ENCODE measurements at regions not wholly inside any gene's neighbourhood (a gene's known extent, or its start where the extent isn't known, plus 50 kb on each side); places are given as distances from the start of the nearest gene placed in this dataset.

DNA sequence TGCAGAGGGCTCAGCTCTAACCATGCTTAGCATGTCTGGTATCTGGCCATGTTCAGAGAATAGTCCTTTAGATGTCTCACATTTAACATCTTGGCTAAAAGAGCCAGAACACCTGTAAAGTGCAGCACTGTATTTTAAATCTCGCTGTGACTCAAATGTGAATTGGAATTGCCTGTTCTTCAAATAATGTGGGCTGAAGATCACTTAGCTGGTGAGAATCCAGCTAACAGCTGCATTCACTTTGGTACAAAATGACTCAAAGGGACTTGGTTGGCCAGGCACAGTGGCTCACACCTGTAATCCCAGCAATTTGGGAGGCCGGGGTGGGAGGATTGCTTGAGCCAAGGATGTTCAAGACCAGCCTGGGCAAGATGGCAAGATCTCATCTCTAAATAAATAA is 63.5 kb upstream of the PLAC8 start:
- WGBS, 3 donors: 48 to 68% (median 53%) methylated on average over 2 of the region's 2 CpGs
- no peak for FAIRE-seq

DNA sequence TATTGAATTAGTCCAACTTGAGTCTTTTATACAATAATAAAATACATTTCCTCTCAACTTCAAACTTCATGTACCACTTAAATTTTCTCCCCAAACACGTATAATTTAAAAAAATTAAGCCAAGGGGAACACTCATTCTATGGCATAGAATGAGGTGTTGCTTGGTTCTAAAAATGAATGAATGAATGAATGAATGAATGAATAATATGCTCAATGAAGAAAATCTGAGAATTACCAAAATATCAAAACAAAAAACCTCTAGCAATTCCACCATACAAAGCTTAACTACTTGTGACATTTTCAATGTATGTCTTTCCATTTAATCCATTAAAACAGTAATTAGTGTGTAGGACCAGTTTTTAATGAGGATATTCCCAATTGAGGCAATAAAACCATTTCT is 62.7 kb upstream of the PLAC8 start:
- DNase-seq (no peak), FAIRE-seq (no peak)
- Histone ChIP-seq H3K27me3 (ENCODE audit: control insufficient read depth in 3 of 3, insufficient read depth in 3 of 3, low read length in 3 of 3) (no peaks in the 10 kb centered on the region), H3K36me3 (ENCODE audit: control insufficient read depth in 3 of 3, insufficient read depth in 2 of 3, low read depth in 1 of 3, low read length in 3 of 3) (no peaks in the 10 kb centered on the region), H3K4me3 (ENCODE audit: low read depth in 1 of 3, low read length in 3 of 3) (no peak overlapping the region), H3K9me3 (ENCODE audit: control insufficient read depth in 2 of 2, insufficient read depth in 1 of 2, low read depth in 1 of 2, low read length in 1 of 2) (no peaks in the 10 kb centered on the region), H3K4me1 (ENCODE audit: control insufficient read depth in 3 of 3, insufficient read depth in 2 of 3, low read depth in 1 of 3, low read length in 2 of 3) (no peaks in the 10 kb centered on the region), H3K27ac (ENCODE audit: low read depth in 1 of 3, low read length in 2 of 3) (no peak overlapping the region)
- WGBS, 3 donors: 0% methylated on average over 1 of the region's 1 CpG

More for the DNA sequence above, 63.5 kb upstream of the PLAC8 start:
- H3K4me3 ChIP-seq (ENCODE audit: low read depth in 1 of 3, low read length in 3 of 3): no peak overlapping the region
- H3K9me3 ChIP-seq (ENCODE audit: control insufficient read depth in 2 of 2, insufficient read depth in 1 of 2, low read depth in 1 of 2, low read length in 1 of 2): no peaks in the 10 kb centered on the region
- no peak for DNase-seq
- H3K27ac ChIP-seq (ENCODE audit: low read depth in 1 of 3, low read length in 2 of 3): no peak overlapping the region
- no peaks in the 10 kb centered on the region for H3K36me3 ChIP-seq (ENCODE audit: control insufficient read depth in 3 of 3, insufficient read depth in 2 of 3, low read depth in 1 of 3, low read length in 3 of 3)
- H3K27me3 ChIP-seq (ENCODE audit: control insufficient read depth in 3 of 3, insufficient read depth in 3 of 3, low read length in 3 of 3): no peaks in the 10 kb centered on the region
- H3K4me1 ChIP-seq (ENCODE audit: control insufficient read depth in 3 of 3, insufficient read depth in 2 of 3, low read depth in 1 of 3, low read length in 2 of 3): no peaks in the 10 kb centered on the region

DNA sequence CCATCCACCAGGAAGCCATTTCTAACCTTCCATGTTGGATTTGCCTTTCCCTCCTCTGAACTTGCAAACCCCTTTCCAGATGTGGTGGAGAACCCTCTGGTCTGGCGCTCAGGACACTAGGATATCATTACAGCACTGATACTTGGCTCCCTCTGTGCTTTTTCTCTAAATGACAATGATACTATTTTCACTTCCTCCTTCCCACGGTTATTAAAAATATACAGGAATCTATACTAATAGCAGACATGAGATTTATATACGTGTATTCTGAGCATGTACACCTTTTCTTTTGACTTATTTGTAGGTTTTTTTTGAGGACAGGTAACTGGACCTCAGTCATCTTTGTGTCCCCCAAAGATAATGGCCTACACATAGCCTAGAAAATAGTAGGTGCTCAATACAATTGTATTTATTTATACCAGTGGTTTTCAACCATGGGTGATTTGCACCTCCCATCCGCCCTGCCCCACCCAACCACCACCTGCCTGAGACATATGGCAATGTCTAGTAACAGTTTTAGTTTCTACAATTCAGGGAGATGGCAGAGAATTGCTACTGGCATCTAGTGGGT is 60.4 kb upstream of the PLAC8 start:
- H3K4me1 ChIP-seq (ENCODE audit: control insufficient read depth in 3 of 3, insufficient read depth in 2 of 3, low read depth in 1 of 3, low read length in 2 of 3): no peaks in the 10 kb centered on the region
- no peaks in the 10 kb centered on the region for H3K9me3 ChIP-seq (ENCODE audit: control insufficient read depth in 2 of 2, insufficient read depth in 1 of 2, low read depth in 1 of 2, low read length in 1 of 2)
- H3K27ac ChIP-seq (ENCODE audit: low read depth in 1 of 3, low read length in 2 of 3): no peak overlapping the region
- no peaks in the 10 kb centered on the region for H3K36me3 ChIP-seq (ENCODE audit: control insufficient read depth in 3 of 3, insufficient read depth in 2 of 3, low read depth in 1 of 3, low read length in 3 of 3)
- no peaks in the 10 kb centered on the region for H3K27me3 ChIP-seq (ENCODE audit: control insufficient read depth in 3 of 3, insufficient read depth in 3 of 3, low read length in 3 of 3)
- H3K4me3 ChIP-seq (ENCODE audit: low read depth in 1 of 3, low read length in 3 of 3): no peak overlapping the region
- DNase-seq: no peak
- FAIRE-seq: no peak
- 79 to 88% (median 80%) methylated on average over 4 of the region's 4 CpGs for WGBS, 3 donors

DNA sequence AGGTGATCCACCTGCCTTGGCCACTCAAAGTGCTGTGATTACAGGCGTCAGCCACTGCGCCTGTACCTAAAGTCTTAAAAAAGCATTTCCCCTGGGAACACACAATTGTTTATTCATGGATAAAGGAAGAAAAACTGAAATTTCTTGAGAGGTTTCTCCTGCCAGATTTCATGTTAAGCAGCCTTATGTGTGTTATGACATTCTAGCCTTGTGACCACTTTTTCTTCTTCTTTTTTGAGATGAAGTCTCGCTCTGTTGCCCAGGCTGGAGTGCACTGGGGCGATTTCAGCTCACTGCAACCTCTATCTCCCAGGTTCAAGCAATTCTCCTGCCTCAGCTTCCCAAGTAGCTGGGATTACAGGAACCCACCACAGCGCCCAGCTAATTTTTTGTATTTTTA is 57.8 kb upstream of the PLAC8 start:
- Histone ChIP-seq H3K27ac (ENCODE audit: low read depth in 1 of 3, low read length in 2 of 3) (no peak overlapping the region), H3K4me3 (ENCODE audit: low read depth in 1 of 3, low read length in 3 of 3) (no peak overlapping the region), H3K9me3 (ENCODE audit: control insufficient read depth in 2 of 2, insufficient read depth in 1 of 2, low read depth in 1 of 2, low read length in 1 of 2) (no peaks in the 10 kb centered on the region), H3K27me3 (ENCODE audit: control insufficient read depth in 3 of 3, insufficient read depth in 3 of 3, low read length in 3 of 3) (no peaks in the 10 kb centered on the region), H3K36me3 (ENCODE audit: control insufficient read depth in 3 of 3, insufficient read depth in 2 of 3, low read depth in 1 of 3, low read length in 3 of 3) (no peaks in the 10 kb centered on the region), H3K4me1 (ENCODE audit: control insufficient read depth in 3 of 3, insufficient read depth in 2 of 3, low read depth in 1 of 3, low read length in 2 of 3) (no peaks in the 10 kb centered on the region)
- FAIRE-seq (no peak), DNase-seq (no peak)
- WGBS, 3 donors: 95 to 96% (median 95%) methylated on average over 5 of the region's 5 CpGs

DNA sequence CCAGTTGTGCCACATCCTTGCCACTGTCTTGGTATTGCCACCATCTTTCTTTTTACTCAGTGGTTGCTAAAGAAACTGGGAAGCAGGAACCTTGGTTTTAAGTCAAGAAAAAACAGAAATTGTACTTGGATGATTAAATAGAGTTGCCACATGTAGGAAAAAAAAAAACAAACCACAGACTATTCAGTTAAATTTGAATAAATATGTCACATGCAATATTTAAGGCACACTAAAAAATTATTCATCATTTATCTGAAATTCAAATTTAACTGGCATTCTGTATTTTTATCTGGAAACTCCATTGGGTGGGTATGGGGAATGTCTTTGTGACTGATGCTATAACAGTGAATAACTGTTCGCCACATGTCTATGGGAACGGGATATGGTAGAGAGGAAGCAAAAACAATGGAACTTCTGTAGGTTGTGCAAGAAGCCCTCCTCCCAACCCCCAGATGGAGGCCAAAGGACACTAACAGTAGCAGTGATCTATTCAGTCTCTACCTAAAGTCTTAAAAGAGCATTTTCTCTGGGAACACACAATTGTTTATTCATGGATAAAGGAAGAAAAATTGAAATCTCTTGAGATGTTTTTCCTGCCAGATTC is 57.0 kb upstream of the PLAC8 start:
- Histone ChIP-seq H3K4me3 (ENCODE audit: low read depth in 1 of 3, low read length in 3 of 3) (no peak overlapping the region), H3K27me3 (ENCODE audit: control insufficient read depth in 3 of 3, insufficient read depth in 3 of 3, low read length in 3 of 3) (no peaks in the 10 kb centered on the region), H3K4me1 (ENCODE audit: control insufficient read depth in 3 of 3, insufficient read depth in 2 of 3, low read depth in 1 of 3, low read length in 2 of 3) (no peaks in the 10 kb centered on the region), H3K27ac (ENCODE audit: low read depth in 1 of 3, low read length in 2 of 3) (no peak overlapping the region), H3K36me3 (ENCODE audit: control insufficient read depth in 3 of 3, insufficient read depth in 2 of 3, low read depth in 1 of 3, low read length in 3 of 3) (no peaks in the 10 kb centered on the region), H3K9me3 (ENCODE audit: control insufficient read depth in 2 of 2, insufficient read depth in 1 of 2, low read depth in 1 of 2, low read length in 1 of 2) (no peaks in the 10 kb centered on the region)
- FAIRE-seq (no peak), DNase-seq (no peak)
- WGBS, 3 donors: 72 to 83% (median 81%) methylated on average over 2 of the region's 2 CpGs

DNA sequence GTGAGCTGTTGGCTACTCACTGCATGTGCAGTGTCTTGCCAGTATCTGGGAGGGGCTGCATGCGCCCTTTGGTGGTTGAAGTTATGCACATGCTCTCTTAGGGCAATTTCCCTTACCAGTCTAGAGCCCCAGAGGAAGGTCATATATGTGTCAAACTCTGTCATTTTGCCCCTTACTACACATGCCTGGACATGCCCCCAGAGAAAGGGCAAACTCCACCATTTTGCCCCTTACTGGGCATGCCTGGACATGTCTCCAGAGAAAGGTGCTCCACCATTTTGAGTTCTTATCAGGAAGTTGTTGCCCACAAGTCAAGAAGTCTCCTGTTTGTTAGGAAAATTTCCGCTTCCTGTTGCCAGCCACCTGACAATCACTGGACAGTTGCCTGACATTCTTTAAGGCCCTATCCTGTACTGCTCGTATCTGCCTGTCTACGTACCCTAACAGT is 56.4 kb upstream of the PLAC8 start:
- DNase-seq (no peak), FAIRE-seq (no peak)
- 73 to 82% (median 75%) methylated on average over 4 of the region's 4 CpGs for WGBS, 3 donors
- no peak overlapping the region for H3K4me3 ChIP-seq (ENCODE audit: low read depth in 1 of 3, low read length in 3 of 3)
- H3K4me1 ChIP-seq (ENCODE audit: control insufficient read depth in 3 of 3, insufficient read depth in 2 of 3, low read depth in 1 of 3, low read length in 2 of 3): no peaks in the 10 kb centered on the region
- no peak overlapping the region for H3K27ac ChIP-seq (ENCODE audit: low read depth in 1 of 3, low read length in 2 of 3)
- no peaks in the 10 kb centered on the region for H3K36me3 ChIP-seq (ENCODE audit: control insufficient read depth in 3 of 3, insufficient read depth in 2 of 3, low read depth in 1 of 3, low read length in 3 of 3)
- H3K9me3 ChIP-seq (ENCODE audit: control insufficient read depth in 2 of 2, insufficient read depth in 1 of 2, low read depth in 1 of 2, low read length in 1 of 2): no peaks in the 10 kb centered on the region
- no peaks in the 10 kb centered on the region for H3K27me3 ChIP-seq (ENCODE audit: control insufficient read depth in 3 of 3, insufficient read depth in 3 of 3, low read length in 3 of 3)

All from small intestine (tissue), 7 donors.